ENCODE measurements at regions not wholly inside any gene's neighbourhood (a gene's known extent, or its start where the extent isn't known, plus 50 kb on each side); places are given as distances from the start of the nearest gene placed in this dataset.

DNA sequence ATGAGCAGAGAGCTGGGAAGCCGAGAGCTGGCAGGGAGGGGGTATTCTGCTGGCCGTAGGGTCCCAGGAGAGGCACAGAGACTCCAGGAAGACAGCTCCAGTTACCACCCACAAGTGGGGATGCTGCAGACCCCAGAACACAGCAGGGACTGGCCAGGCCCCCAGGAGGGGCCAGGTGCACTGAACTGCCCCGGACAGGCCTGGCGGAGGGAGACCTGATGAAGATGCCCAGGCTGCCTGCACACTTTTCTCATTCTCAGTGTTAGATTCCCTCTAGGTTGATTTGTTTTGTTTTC is 110.8 kb downstream of the CPZ start:
- Histone ChIP-seq H3K27me3 (peaks cover 0 to 56% of the 10 kb centered on the region in 2 donors), H3K27ac (no peak overlapping the region), H3K4me1 (no peaks in the 10 kb centered on the region), H3K4me3 (no peak overlapping the region), H3K36me3 (no peaks in the 10 kb centered on the region), H3K9me3 (no peaks in the 10 kb centered on the region)
- peak in 1 of 2 donors; percentile 24 for DNase-seq (ENCODE audit: low spot score in 2 of 2)
- intact Hi-C loops (cut with DNase I; ENCODE audit: low total_unique reads) = no loop called here
- TF ChIP-seq POLR2AphosphoS5 (IDR thresholded peaks at IDR 0.05) (no peak), POLR2A (IDR thresholded peaks at IDR 0.05) (no peak)
- TF ChIP-seq, protein P1, sequence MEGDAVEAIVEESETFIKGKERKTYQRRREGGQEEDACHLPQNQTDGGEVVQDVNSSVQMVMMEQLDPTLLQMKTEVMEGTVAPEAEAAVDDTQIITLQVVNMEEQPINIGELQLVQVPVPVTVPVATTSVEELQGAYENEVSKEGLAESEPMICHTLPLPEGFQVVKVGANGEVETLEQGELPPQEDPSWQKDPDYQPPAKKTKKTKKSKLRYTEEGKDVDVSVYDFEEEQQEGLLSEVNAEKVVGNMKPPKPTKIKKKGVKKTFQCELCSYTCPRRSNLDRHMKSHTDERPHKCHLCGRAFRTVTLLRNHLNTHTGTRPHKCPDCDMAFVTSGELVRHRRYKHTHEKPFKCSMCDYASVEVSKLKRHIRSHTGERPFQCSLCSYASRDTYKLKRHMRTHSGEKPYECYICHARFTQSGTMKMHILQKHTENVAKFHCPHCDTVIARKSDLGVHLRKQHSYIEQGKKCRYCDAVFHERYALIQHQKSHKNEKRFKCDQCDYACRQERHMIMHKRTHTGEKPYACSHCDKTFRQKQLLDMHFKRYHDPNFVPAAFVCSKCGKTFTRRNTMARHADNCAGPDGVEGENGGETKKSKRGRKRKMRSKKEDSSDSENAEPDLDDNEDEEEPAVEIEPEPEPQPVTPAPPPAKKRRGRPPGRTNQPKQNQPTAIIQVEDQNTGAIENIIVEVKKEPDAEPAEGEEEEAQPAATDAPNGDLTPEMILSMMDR (IDR thresholded peaks at IDR 0.05) = no peak

- no peaks in the 10 kb centered on the region for H3K4me1 ChIP-seq
- no peak for DNase-seq (ENCODE audit: low spot score in 2 of 2)
- H3K4me3 ChIP-seq = no peak overlapping the region
- intact Hi-C loops (cut with DNase I; ENCODE audit: low total_unique reads) = no loop called here
- H3K27ac ChIP-seq = no peak overlapping the region
- TF ChIP-seq POLR2A (IDR thresholded peaks at IDR 0.05) (no peak), POLR2AphosphoS5 (IDR thresholded peaks at IDR 0.05) (no peak)
- TF ChIP-seq, protein P1 (IDR thresholded peaks at IDR 0.05) = no peak
- H3K27me3 ChIP-seq = peaks cover 0 to 62% of the 10 kb centered on the region in 2 donors
- H3K36me3 ChIP-seq = no peaks in the 10 kb centered on the region
- H3K9me3 ChIP-seq = no peaks in the 10 kb centered on the region
These were observed 110.2 kb downstream of the CPZ start for GRCh38 chr4:8702516-8703400.

DNA sequence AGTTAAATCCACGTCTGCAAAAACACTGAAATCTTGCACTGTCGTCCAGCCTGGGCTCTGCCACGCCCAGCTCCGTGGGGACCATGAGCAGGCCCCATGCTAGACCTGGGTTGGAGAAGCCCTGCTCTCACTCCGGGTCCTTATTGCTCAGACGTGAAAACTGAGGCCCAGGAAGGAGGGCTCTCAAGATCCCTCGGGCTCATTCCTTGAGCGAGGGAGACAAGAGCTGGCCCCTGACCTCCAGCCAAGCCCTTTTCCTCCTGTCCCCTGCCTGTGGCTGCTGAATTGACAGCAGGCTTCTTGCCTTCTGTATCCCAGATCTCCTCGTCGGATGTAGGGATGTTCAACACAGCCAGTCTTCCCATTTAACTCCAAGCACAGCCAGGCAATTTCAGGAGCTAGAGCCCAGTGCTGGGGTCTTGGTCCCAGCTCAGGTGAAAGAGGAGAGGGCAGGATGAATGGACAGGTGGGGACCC is 109.5 kb downstream of the CPZ start:
- Histone ChIP-seq H3K4me1 (no peaks in the 10 kb centered on the region), H3K4me3 (no peak overlapping the region), H3K36me3 (no peaks in the 10 kb centered on the region), H3K27me3 (peaks cover 0 to 63% of the 10 kb centered on the region in 2 donors), H3K9me3 (no peaks in the 10 kb centered on the region), H3K27ac (no peak overlapping the region)
- no peak for DNase-seq (ENCODE audit: low spot score in 2 of 2)
- intact Hi-C loops (cut with DNase I; ENCODE audit: low total_unique reads) = no loop called here
- TF ChIP-seq, protein P1 (IDR thresholded peaks at IDR 0.05) = no peak
- no peak for TF ChIP-seq POLR2AphosphoS5 (IDR thresholded peaks at IDR 0.05)
- TF ChIP-seq POLR2A (IDR thresholded peaks at IDR 0.05) = no peak

- Histone ChIP-seq H3K27me3 (peaks cover 0 to 59% of the 10 kb centered on the region in 2 donors), H3K4me3 (no peak overlapping the region), H3K9me3 (no peaks in the 10 kb centered on the region), H3K36me3 (no peaks in the 10 kb centered on the region), H3K4me1 (no peaks in the 10 kb centered on the region), H3K27ac (no peak overlapping the region)
- intact Hi-C loops (cut with DNase I; ENCODE audit: low total_unique reads) = no loop called here
- TF ChIP-seq POLR2AphosphoS5 (IDR thresholded peaks at IDR 0.05) = no peak
- TF ChIP-seq, protein P1 (IDR thresholded peaks at IDR 0.05) = no peak
- no peak for TF ChIP-seq POLR2A (IDR thresholded peaks at IDR 0.05)
- no peak for DNase-seq (ENCODE audit: low spot score in 2 of 2)
These were observed 108.8 kb downstream of the CPZ start for GRCh38 chr4:8701126-8702019.

Measured in breast epithelium (tissue), 4 donors.